ENCODE measurements at regions not wholly inside any gene's neighbourhood (a gene's known extent, or its start where the extent isn't known, plus 50 kb on each side); places are given as distances from the start of the nearest gene placed in this dataset.

DNA sequence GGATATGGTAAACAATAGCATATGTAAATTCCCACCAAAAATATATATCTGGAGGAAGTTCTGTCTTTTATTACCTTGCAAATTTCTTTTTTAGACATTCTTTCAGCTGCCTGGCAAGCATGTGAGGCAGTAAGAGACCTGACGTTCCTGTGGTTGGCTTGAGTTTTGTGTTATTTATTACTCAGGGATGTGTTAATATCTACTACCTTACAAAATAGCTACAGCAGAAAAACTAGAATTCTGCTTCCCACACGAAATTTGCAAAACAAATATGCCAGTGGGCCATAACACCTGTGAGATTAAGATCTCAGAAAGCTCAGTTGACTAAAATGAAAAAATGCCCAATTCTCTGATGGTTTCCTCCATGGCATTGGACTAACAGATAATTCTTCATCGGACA, 274.2 kb downstream of the TMEM167A start (continued):
- TF ChIP-seq CHD7 (IDR thresholded peaks at IDR 0.05; ENCODE audit: low read depth, low read length) (no peak), ARNT (IDR thresholded peaks at IDR 0.05) (no peak), VEZF1 (CRISPR knock-in tag; IDR thresholded peaks at IDR 0.05) (no peak), GABPB1 (CRISPR knock-in tag; IDR thresholded peaks at IDR 0.05) (no peak), ZNF175 (CRISPR knock-in tag; IDR thresholded peaks at IDR 0.05; ENCODE audit: low read depth) (no peak), ZNF41 (CRISPR knock-in tag; conservative IDR thresholded peaks at IDR 0.05) (no peak)
